ENCODE measurements at regions not wholly inside any gene's neighbourhood (a gene's known extent, or its start where the extent isn't known, plus 50 kb on each side); places are given as distances from the start of the nearest gene placed in this dataset.

DNA sequence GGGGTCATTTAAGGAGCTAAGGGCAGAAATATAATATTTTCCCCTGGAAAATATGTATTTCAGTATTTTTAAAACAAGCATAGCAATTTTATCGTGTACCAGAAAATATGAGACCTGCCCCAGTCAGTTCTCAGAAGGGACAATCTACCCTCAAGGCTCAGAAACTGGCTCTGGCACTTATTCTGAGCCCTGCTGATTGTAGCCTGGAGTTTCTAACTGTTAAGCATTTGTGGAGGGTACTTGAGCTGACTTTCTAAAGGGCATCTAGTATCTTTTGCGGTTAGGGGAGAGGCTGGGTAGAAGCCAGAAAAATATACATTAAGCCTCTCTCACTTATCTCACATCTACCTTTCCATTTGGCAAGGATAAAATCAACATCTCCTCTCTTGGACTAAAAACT, 71.3 kb upstream of the FSHB start:
- DNase-seq = no peak

DNA sequence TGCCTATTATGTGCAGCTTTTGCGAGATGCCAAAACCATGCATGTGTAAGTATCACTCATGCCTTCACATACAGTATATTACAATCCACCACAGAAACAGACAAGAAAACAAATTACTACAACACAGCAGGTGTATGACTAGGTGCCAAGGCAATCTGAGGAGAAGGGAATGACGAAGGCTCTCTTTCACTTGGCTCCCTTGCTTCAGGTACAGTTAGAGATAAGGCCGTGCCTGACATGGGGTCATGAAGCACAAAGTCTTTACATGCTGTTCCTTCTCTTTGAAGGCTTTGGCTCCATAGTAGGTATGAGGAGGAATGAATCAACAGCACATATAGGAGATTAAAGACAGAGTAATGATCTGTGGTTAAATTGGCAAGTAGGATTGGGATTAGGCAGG, 65.2 kb upstream of the FSHB start:
- DNase-seq = no peak

DNA sequence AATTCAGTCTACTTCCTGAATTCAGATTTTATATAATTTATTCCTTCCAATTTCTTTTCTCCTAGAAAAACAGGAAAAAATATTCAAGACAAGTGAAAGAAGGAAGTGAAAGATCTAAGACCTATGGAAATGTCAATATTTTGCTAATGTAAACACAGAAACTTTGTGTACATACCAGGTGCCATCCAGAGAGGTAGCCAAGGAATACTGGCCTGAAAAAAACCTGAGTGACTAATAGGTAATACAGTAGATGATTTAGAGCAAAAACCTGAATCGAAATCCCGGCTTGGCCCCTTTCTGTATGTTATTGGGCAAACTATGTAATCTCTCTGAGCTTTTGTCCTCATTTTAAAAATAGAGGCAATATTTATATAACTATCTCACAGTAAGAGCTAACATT, 59.2 kb upstream of the FSHB start:
- no peak for DNase-seq

DNA sequence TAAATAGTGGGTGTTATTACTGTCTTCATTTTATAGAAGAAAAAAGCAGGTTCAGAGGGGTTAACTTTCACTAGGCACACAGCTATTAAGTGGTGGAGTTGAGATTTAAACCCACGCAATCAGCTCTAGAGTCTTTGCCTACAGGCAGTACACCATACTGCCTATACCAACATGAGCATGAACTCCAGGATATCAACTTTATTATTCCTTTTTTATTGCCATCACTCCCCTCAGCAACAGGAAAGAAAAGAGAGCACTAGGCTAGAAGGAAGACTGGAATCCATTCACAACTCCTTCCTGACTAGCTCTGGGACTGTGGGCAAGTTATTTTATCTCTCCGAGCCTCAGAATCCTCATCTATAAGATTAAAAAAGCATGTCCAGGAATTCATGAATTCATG, 58.7 kb upstream of the FSHB start:
- DNase-seq = no peak

DNA sequence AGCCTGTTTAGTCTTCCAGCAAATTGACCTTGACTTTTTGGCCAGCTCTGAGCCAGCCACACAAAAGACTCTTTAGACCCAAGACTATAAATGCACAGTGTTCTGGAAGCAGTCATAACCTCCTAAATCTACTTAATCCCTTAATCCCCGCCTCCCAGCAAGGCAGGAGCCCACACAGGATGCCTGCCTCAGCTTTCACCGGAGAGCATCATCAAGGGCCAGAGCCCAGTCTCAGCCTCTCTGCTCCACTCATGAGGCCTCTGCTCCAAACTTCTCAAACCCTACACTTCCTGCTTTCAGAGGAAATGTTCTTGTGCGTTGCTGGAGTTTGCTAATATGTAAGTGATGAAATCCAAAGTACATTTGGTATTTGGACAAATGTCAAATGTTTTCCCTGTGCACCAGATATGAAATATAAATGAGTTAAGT, 57.9 kb upstream of the FSHB start:
- DNase-seq = no peak

DNA sequence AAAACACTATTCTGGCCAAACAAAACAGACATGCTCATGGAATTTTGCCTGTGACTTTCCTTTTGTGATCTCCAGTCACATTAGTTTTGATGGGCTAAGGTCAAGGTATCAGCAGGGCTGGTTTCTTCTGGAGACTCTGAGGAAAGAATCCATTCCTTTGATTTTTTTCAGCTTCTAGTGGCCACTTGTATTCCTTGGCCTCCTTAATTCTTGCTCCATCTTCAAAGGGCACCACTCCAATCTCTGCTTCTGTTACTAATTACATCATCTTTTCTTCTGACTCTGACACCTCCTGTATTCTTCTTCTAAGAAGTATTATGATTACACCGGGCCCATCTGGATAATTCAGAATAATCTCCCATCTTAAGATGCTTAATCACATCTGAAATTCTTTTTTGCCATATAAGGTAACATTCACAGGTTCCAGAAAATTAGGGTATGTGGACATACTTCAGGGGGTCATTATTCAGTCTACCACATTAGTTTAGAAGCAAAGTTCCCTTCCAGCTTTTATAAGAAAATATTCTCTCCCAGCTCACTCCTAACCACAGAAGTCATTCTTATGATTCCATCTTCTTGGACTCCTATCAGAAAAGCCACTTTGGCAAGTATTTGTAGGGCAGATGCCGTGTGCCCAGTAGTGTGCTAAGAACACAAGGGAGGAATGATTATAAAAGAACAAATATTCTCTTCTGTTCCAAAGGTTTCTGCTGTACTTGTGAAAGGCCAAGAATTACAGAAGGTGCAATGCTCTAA, 56.4 kb upstream of the FSHB start:
- DNase-seq = no peak
